GM12878 (cell line): ENCODE measurements at regions not wholly inside any gene's neighbourhood (a gene's known extent, or its start where the extent isn't known, plus 50 kb on each side); places are given as distances from the start of the nearest gene placed in this dataset.

Experiments
- ATAC-seq: fragments of 200-7000 bp; cut with Tn5 transposase; 3 replicates; pipeline ENCODE4 v1.9.1; 2020; ENCODE audit warnings: mild to moderate bottlenecking, moderate library complexity
- BruUV-seq: library from RNA; stranded (reverse); fragments of 400-500 nt; replicated peaks from 2 replicates; lab custom pipeline; 2021; lab: Mats Ljungman, UMichigan
- CTCF ChIA-PET: fragments of 300-600 bp; sonication (Branson Sonifier 250); formaldehyde crosslinking; extraction: SDS; loops from one replicate; lab custom pipeline; 2021; ENCODE audit warnings: inconsistent platforms; lab: Yijun Ruan, JAX
- POLR2A ChIA-PET: fragments of 350-600 bp; formaldehyde crosslinking; extraction: SDS; loops from one replicate; lab custom pipeline; 2021; ENCODE audit warnings: inconsistent platforms; lab: Charles Lee
- RAD21 ChIA-PET: fragments of 300-600 bp; sonication (Branson Sonifier 250); formaldehyde crosslinking; loops from one replicate; lab custom pipeline; 2023; ENCODE audit warnings: antibody characterized with exemption; ENCODE audit not compliant: unreplicated experiment; lab: Charles Lee
- SMC1A ChIA-PET: fragments of 300-600 bp; sonication (Branson Sonifier 250); formaldehyde crosslinking; loops from one replicate; lab custom pipeline; 2023; ENCODE audit not compliant: unreplicated experiment, uncharacterized antibody; lab: Charles Lee
- DNase-seq: peaks from one replicate; pipeline ENCODE4 v3.0.0-alpha.2; 2011; ENCODE audit warnings: low read depth, low spot score
- FAIRE-seq: peaks from 3 replicates; lab custom pipeline; 2011; peaks lifted over from hg19 to GRCh38; lab: Jason Lieb, UNC
- H2AFZ ChIP-seq: 2 replicates; pipeline ENCODE4 v1.6.0; 2011; ENCODE audit warnings: low read depth, low read length, control low read depth; ENCODE audit not compliant: control insufficient read depth
- H3K27ac ChIP-seq: 2 replicates; pipeline ENCODE4 v1.5.1; 2011; ENCODE audit warnings: control low read depth; ENCODE audit not compliant: control insufficient read depth, insufficient read depth
- H3K27me3 ChIP-seq, 2 experiments: replicated peaks in 1 of 2; 2 replicates each; pipeline versions ENCODE4 v1.6.0 to v1.6.1; 2011; ENCODE audit warnings: low read length in 1 of 2; ENCODE audit not compliant: control insufficient read depth in 2 of 2, insufficient read depth in 2 of 2
- H3K36me3 ChIP-seq, 2 experiments: 2 replicates each; pipeline ENCODE4 v1.5.1; 2011; ENCODE audit warnings: low read length in 1 of 2; ENCODE audit not compliant: control insufficient read depth in 2 of 2, insufficient read depth in 2 of 2
- H3K4me1 ChIP-seq: 2 replicates; pipeline ENCODE4 v1.6.1; 2011; ENCODE audit warnings: mild to moderate bottlenecking, low read length, moderate library complexity, mixed read lengths; ENCODE audit not compliant: control insufficient read depth, insufficient read depth
- H3K4me2 ChIP-seq: 2 replicates; pipeline ENCODE4 v1.6.0; 2011; ENCODE audit warnings: control low read depth; ENCODE audit not compliant: control insufficient read depth, insufficient read depth
- H3K4me3 ChIP-seq: fragments of 200-600 bp; sonication (generic); 2 replicates; pipeline ENCODE4 v1.5.1; 2016
- H3K79me2 ChIP-seq: 2 replicates; pipeline ENCODE4 v1.6.0; 2011; ENCODE audit warnings: low read length; ENCODE audit not compliant: control insufficient read depth, insufficient read depth
- H3K9ac ChIP-seq: 2 replicates; pipeline ENCODE4 v1.8.0; 2011; ENCODE audit warnings: low read length, control low read depth, mixed read lengths; ENCODE audit not compliant: control insufficient read depth, insufficient read depth
- H3K9me3 ChIP-seq: replicated peaks from 3 replicates; pipeline ENCODE4 v1.5.1; 2011; ENCODE audit warnings: mild to moderate bottlenecking, low read length; ENCODE audit not compliant: control insufficient read depth, insufficient read depth
- H4K20me1 ChIP-seq: 2 replicates; pipeline ENCODE4 v1.6.0; 2011; ENCODE audit not compliant: control insufficient read depth, insufficient read depth
- BCLAF1 ChIP-seq: fragments of 450-650 bp; IDR thresholded peaks from 2 replicates; pipeline ENCODE4 v1.6.1; 2017; ENCODE audit warnings: antibody characterized with exemption, mild to moderate bottlenecking, moderate library complexity
- CBX3 ChIP-seq: fragments of 200-600 bp; sonication (generic); IDR thresholded peaks from 2 replicates; pipeline ENCODE4 v1.6.1; 2016; ENCODE audit warnings: low read depth, borderline replicate concordance
- CEBPB ChIP-seq, 2 experiments: fragments of 150-350 bp in 1 of 2; IDR thresholded peaks; 2 replicates each; pipeline ENCODE4 v1.6.1; 2012 to 2014; ENCODE audit warnings: low read depth in 2 of 2, low read length in 2 of 2, borderline replicate concordance in 1 of 2, inconsistent platforms in 1 of 2
- EGR1 ChIP-seq, 2 experiments: IDR thresholded peaks; 1 replicate in 1 of 2; 2 replicates in 1 of 2; pipeline ENCODE4 v1.6.1; 2011 to 2012; ENCODE audit warnings: low read depth in 2 of 2, low read length in 2 of 2, borderline replicate concordance in 1 of 2, mild to moderate bottlenecking in 1 of 2, moderate library complexity in 1 of 2
- ESRRA ChIP-seq: IDR thresholded peaks from 2 replicates; pipeline ENCODE4 v1.6.1; 2012; ENCODE audit warnings: mild to moderate bottlenecking, low read length, improper control_type of control experiment
- MXI1 ChIP-seq: fragments of 150-350 bp; IDR thresholded peaks from 2 replicates; pipeline ENCODE4 v1.6.1; 2011; ENCODE audit warnings: low read depth, mild to moderate bottlenecking, inconsistent platforms, low read length, improper control_type of control experiment
- NKRF ChIP-seq: fragments of 450-650 bp; conservative IDR thresholded peaks from 2 replicates; pipeline ENCODE4 v1.6.1; 2017; ENCODE audit warnings: mild to moderate bottlenecking, moderate library complexity
- SMAD1 ChIP-seq: fragments of 450-650 bp; IDR thresholded peaks from 2 replicates; pipeline ENCODE4 v1.6.1; 2018; ENCODE audit warnings: mild to moderate bottlenecking, low read depth; ENCODE audit not compliant: partially characterized antibody
- SREBF1 ChIP-seq: IDR thresholded peaks from 2 replicates; pipeline ENCODE4 v1.6.1; 2012; ENCODE audit warnings: mild to moderate bottlenecking, low read length
- ZNF687 ChIP-seq: fragments of 450-650 bp; IDR thresholded peaks from 2 replicates; pipeline ENCODE4 v1.6.1; 2017; ENCODE audit warnings: mild to moderate bottlenecking, moderate library complexity
- WGBS: methylation state at CpG from one replicate; pipeline ENCODE4 v1.1.6; 2016; ENCODE audit warnings: low lambda C conversion rate; ENCODE audit not compliant: insufficient replicate concordance, insufficient coverage; ENCODE audit errors: missing lambda C conversion rate; 5-methylcytosine and 5-hydroxymethylcytosine counted together
- in situ Hi-C: fragments of 300-500 bp; cut with MboI; formaldehyde crosslinking; loops from 9 replicates; pipeline ENCODE4 v1.14.3; 2018; ENCODE audit warnings: mixed read lengths
- intact Hi-C: fragments of 100-400 bp; cut with micrococcal nuclease; formaldehyde crosslinking; loops from one replicate; pipeline ENCODE4 v1.14.2; 2022; ENCODE audit not compliant: unreplicated experiment
- TF ChIP-seq, protein P1 (sequence below): fragments of 450-650 bp; formaldehyde crosslinking; IDR thresholded peaks from 2 replicates; pipeline ENCODE4 v1.5.0; 2022; ENCODE audit warnings: mild to moderate bottlenecking, missing genetic modification characterization

GRCh38 chr9:12461763-12462460, 231.3 kb upstream of the TYRP1 start:
- Histone ChIP-seq H3K27ac (no peak overlapping the region), H3K4me3 (no peak overlapping the region), H2AFZ (no peak overlapping the region), H3K36me3 (no peaks in the 10 kb centered on the region), H4K20me1 (no peaks in the 10 kb centered on the region), H3K9ac (no peak overlapping the region), H3K4me1 (no peaks in the 10 kb centered on the region), H3K9me3 (no peaks in the 10 kb centered on the region), H3K4me2 (no peak overlapping the region), H3K79me2 (no peaks in the 10 kb centered on the region), H3K27me3 (no peaks in the 10 kb centered on the region)
- in situ Hi-C loops (no loop called here), intact Hi-C loops (no loop called here)
- 45% methylated on average over 2 of the region's 2 CpGs for WGBS
- no peak for DNase-seq
- ChIA-PET CTCF (no interaction called here), SMC1A (no interaction called here), RAD21 (no interaction called here), POLR2A (no interaction called here)
- no peak for FAIRE-seq
- BruUV-seq = no TSS peak
- TF ChIP-seq ZNF687 (no peak), CBX3 (no peak), MXI1 (no peak), EGR1 (IDR thresholded peaks at IDR 0.05; ENCODE audit: borderline replicate concordance in 1 of 2, low read depth in 2 of 2, low read length in 2 of 2) (no peak), SREBF1 (no peak), CEBPB (IDR thresholded peaks at IDR 0.05; ENCODE audit: borderline replicate concordance in 1 of 2, low read depth in 2 of 2, low read length in 2 of 2) (no peak), ESRRA (no peak), BCLAF1 (no peak), SMAD1 (no peak), NKRF (no peak)
- TF ChIP-seq, protein P1, sequence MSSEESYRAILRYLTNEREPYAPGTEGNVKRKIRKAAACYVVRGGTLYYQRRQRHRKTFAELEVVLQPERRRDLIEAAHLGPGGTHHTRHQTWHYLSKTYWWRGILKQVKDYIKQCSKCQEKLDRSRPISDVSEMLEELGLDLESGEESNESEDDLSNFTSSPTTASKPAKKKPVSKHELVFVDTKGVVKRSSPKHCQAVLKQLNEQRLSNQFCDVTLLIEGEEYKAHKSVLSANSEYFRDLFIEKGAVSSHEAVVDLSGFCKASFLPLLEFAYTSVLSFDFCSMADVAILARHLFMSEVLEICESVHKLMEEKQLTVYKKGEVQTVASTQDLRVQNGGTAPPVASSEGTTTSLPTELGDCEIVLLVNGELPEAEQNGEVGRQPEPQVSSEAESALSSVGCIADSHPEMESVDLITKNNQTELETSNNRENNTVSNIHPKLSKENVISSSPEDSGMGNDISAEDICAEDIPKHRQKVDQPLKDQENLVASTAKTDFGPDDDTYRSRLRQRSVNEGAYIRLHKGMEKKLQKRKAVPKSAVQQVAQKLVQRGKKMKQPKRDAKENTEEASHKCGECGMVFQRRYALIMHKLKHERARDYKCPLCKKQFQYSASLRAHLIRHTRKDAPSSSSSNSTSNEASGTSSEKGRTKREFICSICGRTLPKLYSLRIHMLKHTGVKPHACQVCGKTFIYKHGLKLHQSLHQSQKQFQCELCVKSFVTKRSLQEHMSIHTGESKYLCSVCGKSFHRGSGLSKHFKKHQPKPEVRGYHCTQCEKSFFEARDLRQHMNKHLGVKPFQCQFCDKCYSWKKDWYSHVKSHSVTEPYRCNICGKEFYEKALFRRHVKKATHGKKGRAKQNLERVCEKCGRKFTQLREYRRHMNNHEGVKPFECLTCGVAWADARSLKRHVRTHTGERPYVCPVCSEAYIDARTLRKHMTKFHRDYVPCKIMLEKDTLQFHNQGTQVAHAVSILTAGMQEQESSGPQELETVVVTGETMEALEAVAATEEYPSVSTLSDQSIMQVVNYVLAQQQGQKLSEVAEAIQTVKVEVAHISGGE (CRISPR knock-in tag) = no peak
- ATAC-seq = no peak
